ENCODE measurements at regions not wholly inside any gene's neighbourhood (a gene's known extent, or its start where the extent isn't known, plus 50 kb on each side); places are given as distances from the start of the nearest gene placed in this dataset.

DNA sequence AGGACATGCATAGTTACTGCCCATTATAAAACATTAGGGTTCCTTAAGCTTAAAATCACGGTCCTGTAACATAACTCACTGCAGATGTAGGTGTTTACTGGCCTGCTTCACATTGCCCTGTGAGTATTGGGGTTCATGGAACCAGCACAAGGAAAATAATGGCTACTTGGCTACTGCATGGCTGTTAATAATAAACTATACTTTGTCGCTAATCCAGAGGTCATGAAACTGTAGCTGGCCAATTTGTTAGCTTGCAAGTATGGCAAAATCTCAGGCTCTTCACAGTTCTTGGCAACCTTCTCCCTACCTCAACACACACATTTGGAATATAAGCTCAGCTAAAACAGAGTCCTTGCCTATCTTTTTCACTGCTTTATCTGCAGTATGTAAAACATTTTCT is 274.0 kb upstream of the NR5A2 start:
- TF ChIP-seq, protein P1, sequence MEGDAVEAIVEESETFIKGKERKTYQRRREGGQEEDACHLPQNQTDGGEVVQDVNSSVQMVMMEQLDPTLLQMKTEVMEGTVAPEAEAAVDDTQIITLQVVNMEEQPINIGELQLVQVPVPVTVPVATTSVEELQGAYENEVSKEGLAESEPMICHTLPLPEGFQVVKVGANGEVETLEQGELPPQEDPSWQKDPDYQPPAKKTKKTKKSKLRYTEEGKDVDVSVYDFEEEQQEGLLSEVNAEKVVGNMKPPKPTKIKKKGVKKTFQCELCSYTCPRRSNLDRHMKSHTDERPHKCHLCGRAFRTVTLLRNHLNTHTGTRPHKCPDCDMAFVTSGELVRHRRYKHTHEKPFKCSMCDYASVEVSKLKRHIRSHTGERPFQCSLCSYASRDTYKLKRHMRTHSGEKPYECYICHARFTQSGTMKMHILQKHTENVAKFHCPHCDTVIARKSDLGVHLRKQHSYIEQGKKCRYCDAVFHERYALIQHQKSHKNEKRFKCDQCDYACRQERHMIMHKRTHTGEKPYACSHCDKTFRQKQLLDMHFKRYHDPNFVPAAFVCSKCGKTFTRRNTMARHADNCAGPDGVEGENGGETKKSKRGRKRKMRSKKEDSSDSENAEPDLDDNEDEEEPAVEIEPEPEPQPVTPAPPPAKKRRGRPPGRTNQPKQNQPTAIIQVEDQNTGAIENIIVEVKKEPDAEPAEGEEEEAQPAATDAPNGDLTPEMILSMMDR (IDR thresholded peaks at IDR 0.05) = no peak
- no peak for TF ChIP-seq POLR2A (IDR thresholded peaks at IDR 0.05)
- TF ChIP-seq POLR2AphosphoS5 (IDR thresholded peaks at IDR 0.05) = no peak

Data from suprapubic skin (tissue), 4 donors.